GM19468 (cell line): ENCODE measurements at regions not wholly inside any gene's neighbourhood (a gene's known extent, or its start where the extent isn't known, plus 50 kb on each side); places are given as distances from the start of the nearest gene placed in this dataset.
"Not testable (repeated sequence)": the region's sequence is repeated elsewhere in the genome, so short reads cannot be mapped to it uniquely, and the experiment has no call there.

ENCODE experiments used
- ATAC-seq: cut with Tn5 transposase; IDR thresholded peaks from one replicate; pipeline ENCODE4 v1.9.1; 2021; ENCODE audit warnings: mild to moderate bottlenecking, moderate library complexity, moderate number of reproducible peaks; ENCODE audit not compliant: unreplicated experiment; ENCODE audit errors: extremely low read depth

DNA sequence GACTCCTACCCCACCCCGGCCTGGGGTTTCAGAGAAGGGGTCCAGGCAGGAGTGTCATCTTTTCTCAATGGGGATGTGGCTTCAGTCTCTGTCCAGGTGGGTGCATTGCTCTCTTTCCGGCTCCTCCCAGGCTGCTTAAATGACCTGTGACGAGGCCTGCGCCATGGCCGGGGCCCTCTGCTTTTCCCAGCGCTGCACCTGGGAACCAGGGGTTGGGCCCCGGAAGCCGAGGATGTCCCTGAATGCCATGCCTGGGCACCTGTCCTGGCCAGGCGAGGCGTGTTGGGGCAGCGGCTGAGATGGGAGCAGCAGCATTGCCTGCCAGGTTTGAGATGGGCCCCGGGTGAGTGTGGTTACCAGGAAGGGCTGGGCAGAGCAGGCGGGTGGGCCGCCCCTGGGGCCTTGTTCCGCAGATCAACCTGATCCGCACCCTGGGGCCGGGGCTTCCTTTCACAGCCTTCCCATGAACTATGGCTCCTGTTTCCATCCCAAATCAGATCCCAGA, 147.4 kb downstream of the SEC14L1 start:
- ATAC-seq: no peak

DNA sequence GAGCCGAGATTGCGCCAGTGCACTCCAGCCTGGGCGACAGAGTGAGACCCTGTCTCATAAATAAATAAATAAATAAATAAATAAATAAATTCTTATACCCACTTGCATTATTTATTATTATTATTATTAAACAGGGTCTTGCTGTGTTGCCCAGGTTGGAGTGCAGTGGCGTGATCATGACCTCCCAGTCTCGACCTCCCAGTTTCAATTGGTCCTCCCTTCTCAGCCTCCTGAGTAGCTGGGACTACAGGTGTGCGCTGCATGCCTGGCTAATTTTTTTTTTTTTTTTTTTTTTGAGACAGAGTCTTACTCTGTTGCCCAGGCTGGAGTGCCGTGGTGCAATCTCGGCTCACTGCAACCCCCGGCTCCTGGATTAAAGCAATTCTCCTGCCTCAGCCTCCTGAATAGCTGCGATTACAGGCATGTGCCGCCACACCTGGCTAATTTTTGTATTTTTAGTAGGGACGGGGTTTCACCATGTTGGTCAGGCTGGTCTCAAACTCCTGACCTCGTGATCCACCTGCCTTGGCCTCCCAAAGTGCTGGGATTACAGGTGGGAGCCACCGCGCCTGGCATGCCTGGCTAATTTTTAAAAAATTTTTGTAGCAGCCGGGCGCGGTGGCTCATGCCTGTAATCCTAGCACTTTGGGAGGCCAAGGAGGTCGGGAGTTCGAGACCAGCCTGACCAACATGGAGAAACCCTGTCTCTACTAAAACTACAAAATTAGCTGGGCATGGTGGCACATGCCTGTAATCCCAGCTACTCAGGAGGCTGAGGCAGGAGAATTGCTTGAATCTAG, 150.2 kb downstream of the SEC14L1 start:
- ATAC-seq: not testable (repeated sequence)

DNA sequence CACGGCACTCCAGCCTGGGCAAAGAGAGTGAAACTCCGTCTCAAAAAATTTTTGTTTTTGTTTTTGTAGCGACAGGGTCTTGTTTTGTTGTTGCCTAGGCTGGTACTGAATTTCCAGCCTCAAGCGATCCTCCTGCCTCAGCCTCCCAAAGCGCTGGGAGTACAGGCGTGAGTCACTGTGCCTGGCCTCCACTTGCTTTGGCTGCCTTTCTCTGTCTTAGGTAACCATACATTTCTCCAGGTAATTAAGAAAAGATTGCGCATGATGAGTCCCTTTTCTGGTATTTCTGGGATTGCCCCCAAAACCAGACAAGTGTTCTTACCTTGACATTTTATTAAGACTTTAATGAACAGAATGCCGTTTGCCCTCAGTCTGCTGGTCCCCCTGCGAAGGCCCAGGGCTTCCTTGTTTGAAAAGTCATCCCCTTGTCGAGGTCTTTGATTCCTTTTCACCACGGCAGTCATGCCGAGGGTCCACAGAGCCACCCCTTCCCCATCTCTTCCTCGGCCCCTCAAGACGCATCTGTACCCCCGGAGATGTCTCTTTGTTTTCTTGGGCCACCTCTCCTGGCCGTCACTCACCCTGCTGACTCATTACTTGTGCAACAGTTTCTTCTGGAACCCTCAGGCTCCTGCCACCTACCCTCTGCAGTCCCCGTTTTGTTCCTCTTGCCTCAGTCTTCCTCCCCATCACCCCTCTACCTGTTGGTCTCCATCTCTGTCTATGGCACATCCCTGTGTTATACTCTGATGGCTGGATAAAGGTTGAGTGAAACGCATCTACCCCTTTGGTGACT, 151.0 kb downstream of the SEC14L1 start:
- ATAC-seq: no peak

DNA sequence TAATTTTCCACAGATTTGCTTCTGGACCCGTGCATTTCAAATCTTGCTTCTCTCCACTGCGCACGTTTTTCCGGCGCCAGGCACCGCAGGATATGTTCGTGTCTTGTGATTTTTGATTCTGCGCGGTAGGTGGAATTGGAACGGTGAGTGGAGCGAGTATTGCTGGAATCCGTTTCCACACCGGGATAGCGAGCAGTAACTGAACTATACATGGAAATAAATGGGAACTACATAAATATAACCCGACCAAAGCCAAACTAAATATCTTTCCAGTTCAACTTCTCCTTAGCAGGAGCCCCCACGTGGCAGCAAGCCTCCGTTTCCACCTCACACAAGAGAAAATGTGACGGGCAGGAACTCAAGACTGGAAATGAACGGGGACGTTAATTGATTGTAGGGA, 154.0 kb downstream of the SEC14L1 start:
- no peak for ATAC-seq

DNA sequence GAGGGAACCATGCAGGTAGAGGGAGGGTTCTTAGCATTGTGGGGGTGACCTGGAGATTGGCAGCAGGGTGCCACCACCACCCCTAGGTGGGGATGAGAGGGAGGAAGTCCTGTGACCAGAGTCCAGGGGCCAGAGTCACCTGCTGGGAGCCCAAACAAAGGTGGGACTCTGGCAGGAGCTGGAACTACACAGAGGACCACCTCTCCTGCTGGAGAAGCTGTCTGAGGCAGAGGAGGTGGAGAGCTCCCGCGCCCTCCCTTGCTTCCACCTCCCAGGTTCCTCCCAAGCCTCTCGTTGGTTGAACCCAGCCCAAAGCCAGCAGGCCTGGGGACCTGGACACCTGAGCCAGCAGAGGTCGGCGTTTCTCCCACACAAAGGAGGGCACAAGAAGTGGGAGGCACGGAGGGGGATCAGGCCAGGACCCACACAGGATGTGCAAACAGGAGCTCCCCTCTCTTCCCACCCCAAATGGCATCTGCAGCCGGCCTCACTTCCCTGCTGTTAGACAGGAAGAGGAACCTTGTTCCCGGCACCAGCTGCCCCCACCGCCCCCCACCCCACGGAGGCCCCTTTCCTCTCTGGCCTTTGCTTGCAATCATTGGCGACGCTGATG, 154.6 kb downstream of the SEC14L1 start:
- no peak for ATAC-seq

DNA sequence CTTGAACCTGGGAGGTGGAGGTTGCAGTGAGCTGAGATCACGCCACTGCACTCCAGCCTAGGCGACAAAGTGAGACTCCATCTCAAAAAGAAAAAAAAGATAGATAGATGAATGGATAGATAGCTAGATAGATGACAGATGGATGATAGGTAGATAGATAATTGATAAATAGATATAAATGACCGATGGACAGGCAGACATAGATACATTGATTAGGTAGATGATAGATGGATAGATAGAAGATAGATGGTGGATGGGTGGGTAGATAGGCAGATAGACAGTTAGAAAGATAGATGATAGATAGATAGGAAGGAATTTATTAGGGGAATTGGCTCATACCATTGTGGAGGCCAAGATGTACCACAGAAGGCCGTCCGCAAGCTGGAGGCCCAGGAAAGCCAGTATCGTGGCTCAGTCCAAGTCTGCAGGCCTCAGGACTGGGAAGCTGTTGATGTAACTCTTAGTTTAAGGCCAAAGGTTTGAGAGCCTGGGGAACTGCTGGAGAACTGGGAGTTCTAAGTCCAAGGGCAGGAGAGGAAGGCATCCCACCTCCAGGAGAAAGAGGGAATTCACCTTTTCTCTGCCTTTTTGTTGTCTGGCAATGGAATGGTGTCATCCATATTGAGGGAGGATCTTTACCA, 156.1 kb downstream of the SEC14L1 start:
- no peak for ATAC-seq

DNA sequence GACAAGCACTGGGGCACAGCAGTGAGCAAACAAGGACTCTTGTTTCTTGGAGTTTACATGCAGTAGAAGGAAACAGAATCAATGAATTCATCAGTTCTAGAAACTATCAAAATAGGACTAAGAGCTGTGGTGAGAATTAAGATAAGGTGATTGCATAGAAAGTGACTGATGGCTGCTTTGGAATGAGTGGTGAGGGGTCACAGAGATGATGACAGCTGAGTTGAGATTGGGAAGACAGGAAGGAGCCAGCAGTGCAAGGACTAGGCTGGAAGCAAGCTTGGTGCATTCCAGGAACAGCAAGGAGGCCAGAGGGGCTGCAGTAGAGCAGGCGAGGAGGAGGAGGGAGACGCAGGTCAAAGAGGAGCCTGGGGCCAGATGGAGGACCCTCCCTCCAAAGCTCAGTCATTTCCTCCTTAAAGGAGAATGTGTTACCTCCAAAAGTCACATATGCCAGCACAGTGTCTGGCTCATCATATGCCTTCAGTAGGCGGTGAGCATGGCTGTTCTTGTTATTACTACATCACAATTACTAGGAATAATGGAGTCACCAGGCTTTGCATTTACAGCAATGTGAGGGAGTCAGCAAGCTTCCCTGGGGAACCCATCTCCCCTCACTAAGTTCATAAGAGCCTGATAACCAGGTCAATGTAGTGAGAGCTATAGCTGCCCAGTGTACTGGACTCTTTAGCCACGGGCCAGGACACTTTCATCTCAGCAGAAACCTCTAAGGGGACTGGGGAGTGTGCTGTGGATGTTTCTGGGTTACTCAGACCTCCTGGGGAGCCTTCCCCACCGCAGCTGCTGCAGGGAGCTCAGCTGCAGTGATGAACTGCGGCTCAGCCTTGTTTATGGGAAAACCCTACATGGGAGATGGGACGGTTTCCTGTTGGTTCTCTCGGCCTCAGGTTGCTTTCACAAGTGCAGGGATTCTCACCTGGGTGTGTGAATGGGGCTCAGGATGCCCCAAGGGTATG, 157.2 kb downstream of the SEC14L1 start:
- ATAC-seq: no peak

DNA sequence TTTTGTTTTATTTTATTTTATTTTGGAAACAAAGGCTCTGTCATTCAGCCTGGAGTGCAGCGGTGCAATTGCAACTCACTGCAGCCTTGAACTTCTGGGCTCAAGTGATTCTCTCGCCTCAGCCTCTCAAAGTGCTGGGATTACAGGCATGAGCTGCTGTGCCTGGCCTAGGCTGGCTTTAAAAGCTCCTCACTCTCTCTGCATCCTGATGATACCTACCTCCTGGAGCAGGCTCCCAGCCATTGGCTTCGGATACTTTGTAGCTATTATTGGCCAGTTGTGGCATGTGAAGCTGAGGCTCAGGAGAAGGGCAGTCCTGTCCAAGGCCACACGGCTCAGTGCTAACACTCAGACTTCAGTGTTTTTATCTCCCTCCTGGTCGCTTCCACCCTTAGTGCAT, 158.0 kb downstream of the SEC14L1 start:
- ATAC-seq: no peak

DNA sequence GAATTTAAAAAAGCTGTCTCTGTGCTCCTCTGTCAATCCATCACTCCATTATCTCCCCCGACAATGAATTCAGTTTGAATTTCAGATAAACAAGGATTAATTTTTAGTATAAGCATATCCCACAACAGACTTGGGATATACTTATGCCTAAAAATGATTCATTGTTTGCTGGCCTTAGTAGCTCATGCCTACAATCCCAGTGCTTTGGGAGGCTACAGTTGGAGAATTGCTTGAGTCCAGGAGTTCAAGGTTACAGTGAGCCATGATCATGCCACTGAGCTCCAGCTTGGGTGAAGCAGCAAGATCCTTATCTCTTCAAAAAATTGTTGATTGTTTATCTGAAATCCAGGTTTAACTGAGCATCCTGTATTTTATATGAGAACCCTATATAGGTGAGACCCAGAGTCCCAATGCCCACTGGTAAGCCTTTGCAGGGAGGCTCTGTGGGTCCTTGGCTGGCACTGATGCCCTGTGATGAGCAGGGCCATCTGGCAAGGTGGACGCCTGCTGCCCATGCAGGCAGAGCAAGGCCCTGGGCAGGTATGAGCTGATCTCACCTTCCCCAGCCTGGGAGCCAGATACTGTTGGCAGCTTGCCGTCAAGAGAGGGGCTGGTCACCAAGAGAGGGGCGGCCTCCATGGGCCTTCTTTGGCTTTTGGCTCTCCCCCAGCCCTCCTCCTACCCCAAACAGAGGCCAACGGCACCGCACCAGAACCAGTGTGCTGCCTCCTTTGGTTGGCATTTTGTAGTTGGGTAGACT, 158.7 kb downstream of the SEC14L1 start:
- ATAC-seq: no peak

DNA sequence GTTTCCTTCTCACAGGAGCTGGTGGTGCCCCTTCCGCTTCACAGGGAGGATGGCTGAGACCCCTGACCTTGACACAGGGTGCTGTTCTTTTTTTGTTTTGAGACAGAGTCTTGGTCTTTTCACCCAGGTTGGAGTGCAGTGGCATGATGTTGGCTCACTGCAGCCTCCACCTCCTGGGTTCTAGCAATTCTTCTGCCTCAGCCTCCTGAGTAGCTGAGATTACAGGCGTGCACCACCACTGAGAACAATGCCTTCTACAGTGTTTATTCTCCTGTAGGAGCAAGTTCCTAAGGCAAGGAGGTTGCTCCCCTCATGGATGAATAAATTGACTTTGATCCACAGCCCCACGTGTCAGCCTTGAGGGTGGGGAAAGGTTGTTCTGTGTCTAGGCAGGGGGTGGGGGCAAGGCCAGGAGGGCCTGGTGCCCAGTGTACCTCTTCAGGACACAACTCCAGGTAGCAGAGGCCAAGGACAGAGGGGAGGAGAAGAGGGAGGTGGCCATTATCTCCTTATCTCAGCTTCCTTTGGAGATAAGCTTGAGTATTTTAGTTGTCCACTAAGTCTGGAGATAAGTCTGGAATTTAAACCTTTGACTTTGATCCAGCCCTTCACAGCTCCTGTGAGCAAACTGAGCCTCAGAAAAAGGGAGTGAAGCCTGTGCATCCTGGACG, 159.4 kb downstream of the SEC14L1 start:
- ATAC-seq: no peak

DNA sequence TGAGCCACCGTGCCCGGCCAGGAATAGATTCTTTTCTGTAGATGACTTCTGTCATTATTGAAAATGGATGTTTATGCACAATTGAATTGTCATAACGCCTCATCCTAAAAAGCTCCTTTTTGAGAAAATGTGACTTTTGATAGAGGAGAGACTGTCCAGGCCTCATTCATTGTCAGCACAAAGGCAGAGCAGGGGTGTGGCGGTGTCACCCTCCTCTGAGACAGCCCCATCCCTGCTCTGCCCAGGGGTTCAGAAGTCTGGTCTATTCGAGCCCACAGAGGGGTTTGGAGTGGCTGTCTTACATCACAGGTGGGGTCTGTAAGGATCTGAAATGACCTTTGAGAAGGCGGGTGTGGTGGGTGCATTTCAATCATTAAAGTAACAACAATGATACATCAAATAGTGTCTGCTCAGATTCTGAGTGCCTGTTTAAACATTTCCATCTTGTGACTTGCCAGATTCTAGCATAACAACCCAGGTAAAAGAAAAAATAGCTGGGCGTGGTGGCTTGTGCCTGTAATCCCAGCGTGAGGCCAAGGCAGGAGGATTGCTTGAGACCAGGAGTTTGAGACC, 161.0 kb downstream of the SEC14L1 start:
- no peak for ATAC-seq

DNA sequence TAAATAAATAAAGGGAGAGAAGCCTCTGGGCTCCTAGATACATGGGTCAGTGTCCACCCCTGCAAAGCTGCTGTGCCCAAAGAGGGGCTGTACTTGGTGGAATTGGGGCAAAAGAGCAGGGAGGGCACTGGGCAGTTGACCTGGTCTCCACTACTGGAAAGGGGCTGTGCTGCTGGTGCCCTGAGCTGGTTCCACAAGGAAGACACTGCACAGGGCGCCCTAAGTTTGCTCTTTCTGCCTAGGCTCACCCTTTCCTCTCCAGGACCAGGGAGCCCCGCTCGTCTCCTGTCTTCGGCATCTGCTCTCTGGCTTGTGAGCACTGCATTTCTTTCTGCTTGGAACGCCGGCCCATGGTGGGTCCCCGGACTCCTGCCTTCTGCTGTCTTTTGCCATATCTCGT, 161.9 kb downstream of the SEC14L1 start:
- ATAC-seq: no peak

DNA sequence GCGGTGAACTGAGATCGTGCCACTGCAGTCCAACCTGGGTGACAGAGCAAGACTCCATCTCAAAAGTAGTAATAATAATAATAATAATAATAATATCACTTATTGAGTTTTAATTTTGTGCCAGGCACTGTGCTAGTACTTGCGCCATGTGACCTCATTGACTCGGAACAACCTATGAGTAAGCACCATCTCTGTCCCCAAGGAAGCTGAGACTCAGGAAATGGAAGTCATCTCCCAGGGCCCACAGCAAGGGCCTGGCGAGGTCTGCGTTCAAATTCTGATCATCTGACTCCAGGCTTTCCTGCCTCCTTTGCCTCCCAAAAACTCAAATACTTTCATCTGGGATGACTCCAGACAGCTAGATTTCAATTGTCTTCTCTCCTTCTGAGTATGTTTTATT, 162.9 kb downstream of the SEC14L1 start:
- ATAC-seq: no peak

DNA sequence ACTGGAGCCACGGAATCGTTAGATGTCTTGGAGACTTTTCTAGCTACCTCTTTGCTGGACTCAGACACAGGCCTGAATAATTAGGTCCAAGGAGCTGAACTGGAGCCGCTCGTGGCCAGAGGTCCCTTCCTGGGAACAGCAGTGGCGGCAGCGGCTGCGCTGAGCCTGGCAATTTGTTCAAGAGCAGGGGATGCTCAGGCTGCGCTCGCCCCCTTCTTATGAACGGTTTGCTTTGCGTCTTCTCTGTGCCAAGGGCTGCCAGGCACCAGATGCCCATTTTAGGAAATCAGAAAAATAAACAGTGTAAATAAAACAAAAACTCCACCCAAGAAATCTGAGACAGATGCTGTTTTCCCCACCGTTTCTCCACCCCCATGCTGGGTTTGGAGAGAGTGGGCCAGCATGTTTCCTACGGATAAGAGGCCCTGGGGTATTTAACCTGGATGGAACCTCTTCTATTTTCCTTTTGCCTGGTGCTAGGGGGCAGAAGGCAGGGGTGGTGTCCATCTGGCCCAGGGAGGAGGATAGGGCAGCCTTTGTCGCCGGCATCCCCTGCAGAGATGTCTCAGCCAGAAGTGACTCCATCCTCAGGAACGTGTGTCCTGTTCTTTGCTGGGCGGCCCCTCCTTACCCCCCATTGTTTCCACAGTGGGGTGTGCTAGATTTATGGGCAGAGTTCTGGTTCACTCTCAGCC, 163.4 kb downstream of the SEC14L1 start:
- no peak for ATAC-seq

DNA sequence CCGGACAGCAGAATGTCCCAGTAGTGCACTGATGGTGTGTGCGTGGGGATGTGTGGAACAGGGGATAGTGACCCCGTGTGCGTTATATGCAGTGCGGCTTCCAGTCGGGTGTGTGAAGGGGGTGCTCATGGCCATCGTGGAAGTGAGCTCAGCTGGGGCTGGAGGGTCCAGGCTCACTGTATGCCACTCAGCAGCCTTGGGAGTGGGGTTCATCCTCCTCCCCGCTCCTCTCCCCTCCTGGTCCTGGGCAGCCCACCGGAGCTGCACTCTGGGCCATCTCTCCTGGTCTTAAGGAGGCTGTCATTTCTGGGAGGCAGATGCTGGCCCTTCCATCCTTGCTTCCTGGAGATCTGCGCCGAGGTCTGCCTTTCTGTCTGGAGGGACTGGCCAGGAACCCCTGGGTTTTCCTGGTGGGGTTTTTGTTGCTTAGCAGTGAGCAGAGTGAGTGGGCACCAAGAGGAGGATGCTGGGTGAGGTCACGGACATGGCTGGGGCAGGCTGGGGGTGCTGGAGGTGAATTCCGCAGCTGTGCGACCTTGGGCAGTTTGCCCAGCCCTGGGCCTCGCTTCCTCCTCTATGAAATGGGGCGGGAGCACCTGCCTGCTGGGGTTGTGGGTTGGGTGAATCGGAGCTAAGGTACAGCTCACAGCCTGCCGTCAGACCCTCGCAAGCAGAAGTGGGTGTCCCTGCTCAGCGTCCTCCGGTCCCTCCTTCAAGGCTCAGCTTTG, 164.1 kb downstream of the SEC14L1 start:
- no peak for ATAC-seq

DNA sequence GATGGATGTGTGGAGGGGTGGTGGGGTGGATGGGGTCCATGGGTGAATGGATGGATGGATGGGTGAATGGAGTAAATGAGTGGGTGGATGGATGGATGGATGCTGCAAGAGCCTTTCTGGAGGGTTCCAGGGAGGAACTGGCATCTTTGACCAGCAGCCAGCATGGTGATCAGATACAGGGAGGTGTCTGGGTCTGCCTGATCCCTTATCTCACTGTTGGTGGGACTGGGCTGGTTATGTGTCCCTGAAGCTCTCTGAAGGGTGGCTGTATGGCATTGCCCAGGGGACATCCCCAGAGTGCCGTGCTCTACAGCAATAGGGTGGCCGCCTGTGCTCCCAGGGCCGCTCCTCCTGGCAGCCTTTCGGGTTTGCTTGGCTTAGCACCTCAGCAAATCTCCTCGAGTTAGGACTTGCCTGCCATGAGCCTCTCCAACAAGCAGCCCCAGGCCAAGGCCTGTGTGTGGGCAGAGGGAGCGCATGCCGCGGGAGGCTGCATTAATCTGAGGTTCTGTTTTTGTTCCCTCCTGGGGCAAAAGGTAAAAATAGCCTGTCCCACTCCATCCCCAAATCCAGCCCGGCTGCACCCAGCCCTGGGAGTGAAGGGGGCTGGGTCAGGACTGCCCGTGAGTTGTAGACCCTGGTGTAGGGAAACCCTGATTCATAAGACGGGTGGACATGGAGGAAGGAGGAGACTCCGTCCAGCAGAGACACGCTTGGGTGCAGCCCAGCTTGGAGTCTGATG, 165.4 kb downstream of the SEC14L1 start:
- ATAC-seq: no peak
